H1 (cell line): ENCODE measurements at regions not wholly inside any gene's neighbourhood (a gene's known extent, or its start where the extent isn't known, plus 50 kb on each side); places are given as distances from the start of the nearest gene placed in this dataset.

Experiments
- CTCF ChIA-PET: fragments of 300-600 bp; sonication (Branson Sonifier 250); formaldehyde crosslinking; loops from one replicate; lab custom pipeline; 2021; ENCODE audit not compliant: partially characterized antibody; lab: Charles Lee
- POLR2A ChIA-PET: fragments of 300-600 bp; sonication (Branson Sonifier 250); formaldehyde crosslinking; loops from one replicate; lab custom pipeline; 2021; ENCODE audit warnings: inconsistent platforms; ENCODE audit not compliant: partially characterized antibody; lab: Charles Lee
- DNase-seq, 2 experiments: peaks; one replicate each; pipeline versions ENCODE4 v3.0.0 to v3.0.0-alpha.2; 2010 to 2022; ENCODE audit warnings: low spot score in 2 of 2, low read depth in 1 of 2, mixed read lengths in 1 of 2
- FAIRE-seq: peaks from 2 replicates; lab custom pipeline; 2011; peaks lifted over from hg19 to GRCh38; lab: Jason Lieb, UNC
- H2AFZ ChIP-seq: 2 replicates; pipeline ENCODE4 v1.8.1; 2012; ENCODE audit warnings: low read length, inconsistent platforms
- H2AK5ac ChIP-seq: 2 replicates; pipeline ENCODE4 v1.6.1; 2013; ENCODE audit warnings: low read depth, low read length
- H2BK120ac ChIP-seq: replicated peaks from 2 replicates; pipeline ENCODE3; 2013; ENCODE audit warnings: low read depth, low read length, inconsistent platforms
- H2BK12ac ChIP-seq: 2 replicates; pipeline ENCODE4 v1.6.1; 2013; ENCODE audit warnings: low read depth, low read length
- H2BK15ac ChIP-seq: 2 replicates; pipeline ENCODE4 v1.6.1; 2013; ENCODE audit warnings: low read length
- H2BK20ac ChIP-seq: 2 replicates; pipeline ENCODE4 v1.6.1; 2013; ENCODE audit warnings: low read length
- H2BK5ac ChIP-seq: 2 replicates; pipeline ENCODE4 v1.6.1; 2013; ENCODE audit warnings: low read depth, low read length
- H3K14ac ChIP-seq: 2 replicates; pipeline ENCODE4 v1.6.1; 2013; ENCODE audit warnings: inconsistent platforms; ENCODE audit not compliant: insufficient read length
- H3K18ac ChIP-seq: 2 replicates; pipeline ENCODE4 v1.6.1; 2013; ENCODE audit warnings: low read length; ENCODE audit errors: extremely low read depth
- H3K23ac ChIP-seq: 2 replicates; pipeline ENCODE4 v1.6.1; 2013; ENCODE audit warnings: inconsistent platforms; ENCODE audit not compliant: insufficient read length
- H3K23me2 ChIP-seq: 2 replicates; pipeline ENCODE4 v1.6.1; 2013; ENCODE audit warnings: low read depth, low read length
- H3K27ac ChIP-seq: 2 replicates; pipeline ENCODE4 v1.6.1; 2011; ENCODE audit warnings: low read depth, low read length, inconsistent platforms
- H3K27me3 ChIP-seq, 4 experiments: replicated peaks in 1 of 4; 1 replicate in 1 of 4; 2 replicates in 3 of 4; pipeline versions ENCODE4 v1.6.1 to v1.8.1; 2011 to 2013; ENCODE audit warnings: low read length in 3 of 4, mild to moderate bottlenecking in 3 of 4, inconsistent platforms in 2 of 4, mixed read lengths in 2 of 4, moderate library complexity in 1 of 4; ENCODE audit not compliant: control insufficient read depth in 3 of 4, insufficient read depth in 3 of 4; ENCODE audit errors: extremely low read depth in 1 of 4
- H3K36me3 ChIP-seq, 4 experiments: 2 replicates each; pipeline versions ENCODE4 v1.6.1 to v1.8.1; 2011 to 2013; ENCODE audit warnings: mild to moderate bottlenecking in 4 of 4, low read length in 3 of 4, moderate library complexity in 2 of 4, control low read depth in 1 of 4, inconsistent platforms in 1 of 4; ENCODE audit not compliant: insufficient read depth in 4 of 4, control insufficient read depth in 2 of 4
- H3K4ac ChIP-seq: replicated peaks from 2 replicates; pipeline ENCODE3; 2013; ENCODE audit warnings: low read length, low read depth, mixed read lengths, inconsistent platforms; ENCODE audit not compliant: insufficient read length
- H3K4me1 ChIP-seq, 4 experiments: replicated peaks in 1 of 4; 1 replicate in 1 of 4; 2 replicates in 3 of 4; pipeline versions ENCODE4 v1.6.1 to v1.8.1; 2011 to 2013; ENCODE audit warnings: low read length in 3 of 4, inconsistent platforms in 2 of 4, mixed read lengths in 1 of 4; ENCODE audit not compliant: insufficient read depth in 4 of 4, control insufficient read depth in 3 of 4
- H3K4me2 ChIP-seq, 2 experiments: 2 replicates each; pipeline versions ENCODE4 v1.6.1 to v1.8.1; 2011 to 2013; ENCODE audit warnings: low read depth in 2 of 2, low read length in 2 of 2, control low read depth in 1 of 2, inconsistent platforms in 1 of 2, mild to moderate bottlenecking in 1 of 2; ENCODE audit not compliant: insufficient read depth in 1 of 2
- H3K4me3 ChIP-seq, 4 experiments: fragments of 200-600, 300-600 bp in 1 of 4; sonication (generic), shearing (Covaris generic), sonication (Bioruptor Twin) in 1 of 4; 2 replicates each; pipeline versions ENCODE4 v1.5.1 to v1.8.1; 2011 to 2016; ENCODE audit warnings: low read length in 4 of 4, low read depth in 3 of 4, control low read depth in 2 of 4, inconsistent platforms in 2 of 4, mild to moderate bottlenecking in 2 of 4, mixed read lengths in 1 of 4, moderate library complexity in 1 of 4; ENCODE audit not compliant: insufficient read depth in 2 of 4; ENCODE audit errors: extremely low read depth in 1 of 4
- H3K56ac ChIP-seq: replicated peaks from 2 replicates; pipeline ENCODE3; 2013; ENCODE audit warnings: low read depth, mild to moderate bottlenecking, mixed read lengths, low read length, inconsistent platforms; ENCODE audit not compliant: insufficient read length
- H3K79me1 ChIP-seq: 2 replicates; pipeline ENCODE4 v1.6.1; 2013; ENCODE audit warnings: low read depth, low read length, control low read depth
- H3K79me2 ChIP-seq, 2 experiments: 2 replicates each; pipeline versions ENCODE4 v1.6.1 to v1.8.1; 2012 to 2013; ENCODE audit warnings: low read length in 2 of 2, mild to moderate bottlenecking in 2 of 2, inconsistent platforms in 1 of 2; ENCODE audit not compliant: insufficient read depth in 2 of 2, control insufficient read depth in 1 of 2
- H3K9ac ChIP-seq, 4 experiments: replicated peaks in 1 of 4; 1 replicate in 1 of 4; 2 replicates in 3 of 4; pipeline versions ENCODE4 v1.6.1 to v1.8.1; 2011 to 2013; ENCODE audit warnings: low read depth in 3 of 4, low read length in 3 of 4, control low read depth in 2 of 4, mild to moderate bottlenecking in 2 of 4, moderate library complexity in 2 of 4, inconsistent platforms in 1 of 4; ENCODE audit errors: extremely low read depth in 1 of 4
- H3K9me3 ChIP-seq, 2 experiments: 2 replicates each; pipeline versions ENCODE4 v1.6.1 to v1.8.1; 2012 to 2013; ENCODE audit warnings: mild to moderate bottlenecking in 2 of 2, moderate library complexity in 2 of 2, control low read depth in 1 of 2, inconsistent platforms in 1 of 2, low read depth in 1 of 2, low read length in 1 of 2, mixed read lengths in 1 of 2; ENCODE audit not compliant: insufficient read depth in 2 of 2
- H4K20me1 ChIP-seq, 2 experiments: replicated peaks in 1 of 2; 2 replicates each; pipeline versions ENCODE3 to v1.8.1; 2011 to 2013; ENCODE audit warnings: inconsistent platforms in 2 of 2, low read length in 2 of 2, mild to moderate bottlenecking in 1 of 2; ENCODE audit not compliant: insufficient read depth in 2 of 2, control insufficient read depth in 1 of 2
- H4K5ac ChIP-seq: 2 replicates; pipeline ENCODE4 v1.6.1; 2013; ENCODE audit warnings: low read length, low read depth, mixed read lengths, inconsistent platforms; ENCODE audit not compliant: insufficient read length
- H4K8ac ChIP-seq: 2 replicates; pipeline ENCODE4 v1.8.0; 2013; ENCODE audit warnings: mild to moderate bottlenecking, moderate library complexity, low read length, inconsistent platforms; ENCODE audit not compliant: insufficient read depth; ENCODE audit errors: extremely low read depth
- H4K91ac ChIP-seq: replicated peaks from 2 replicates; pipeline ENCODE3; 2013; ENCODE audit warnings: low read length, mixed read lengths, inconsistent platforms; ENCODE audit not compliant: insufficient read length
- KDM1A ChIP-seq: fragments of 200-600, 300-600 bp; sonication (generic); IDR thresholded peaks from 2 replicates; pipeline ENCODE4 v1.7.1; 2016; ENCODE audit warnings: mild to moderate bottlenecking, low read length, borderline replicate concordance
- RAD21 ChIP-seq, 2 experiments: IDR thresholded peaks in 1 of 2; conservative IDR thresholded peaks in 1 of 2; 2 replicates each; pipeline ENCODE4 v1.6.1; 2011; ENCODE audit warnings: low read depth in 2 of 2, low read length in 2 of 2, improper control_type of control experiment in 1 of 2, inconsistent platforms in 1 of 2, mild to moderate bottlenecking in 1 of 2, moderate library complexity in 1 of 2
- SIX5 ChIP-seq: IDR thresholded peaks from 2 replicates; pipeline ENCODE4 v1.6.1; 2011; ENCODE audit warnings: mild to moderate bottlenecking, low read depth, low read length
- WGBS, 2 experiments: shearing (Covaris generic) in 1 of 2; methylation state at CpG; one replicate each; pipeline versions ENCODE4 v1.1.6 to v1.1.7; 2013 to 2015; ENCODE audit warnings: low lambda C conversion rate in 2 of 2, mixed read lengths in 2 of 2, inconsistent platforms in 1 of 2, low coverage in 1 of 2, missing lambda C conversion rate in 1 of 2; ENCODE audit not compliant: insufficient replicate concordance in 2 of 2, insufficient coverage in 1 of 2, insufficient read length in 1 of 2; ENCODE audit errors: extremely low coverage in 1 of 2, missing lambda C conversion rate in 1 of 2; 5-methylcytosine and 5-hydroxymethylcytosine counted together

GRCh38 chr6:168210239-168211105 lies 109.1 kb downstream of the DACT2 start:
- H3K4me3 ChIP-seq = no peak overlapping the region
- H2AFZ ChIP-seq = no peak overlapping the region
- ChIA-PET CTCF (interaction anchor here (0.9 to 1.4 kb wide), 4 partner anchors 13 to 78 kb away, joined by 3 to 4 read pairs (median 4); no protein-coding TSS in a partner anchor), POLR2A (interaction anchor here (1.6 kb wide), 1 partner anchor 10 kb away, joined by 3 read pairs; no protein-coding TSS in a partner anchor)
- H3K9ac ChIP-seq = no peak overlapping the region; a peak in 1 of 7 replicates
- peak overlapping the region; percentile 40; the same call in 1 of the 2 replicates for H2AK5ac ChIP-seq
- peak overlapping the region in 1 of 2 experiments; percentile 18; a peak in 1 of 4 replicates for H3K4me2 ChIP-seq
- peaks cover 0 to 4% of the 10 kb centered on the region in 2 experiments for H4K20me1 ChIP-seq
- peaks cover 2% of the 10 kb centered on the region; the same call in 1 of the 2 replicates for H3K23me2 ChIP-seq
- peaks cover 0 to 21% (median 16%) of the 10 kb centered on the region in 4 experiments; a peak in 6 of 7 replicates for H3K4me1 ChIP-seq
- H3K79me2 ChIP-seq = no peaks in the 10 kb centered on the region
- peak overlapping the region; percentile 83 for H4K91ac ChIP-seq
- H2BK5ac ChIP-seq = peak overlapping the region; percentile 18; the same call in 1 of the 2 replicates
- H3K23ac ChIP-seq = no peak overlapping the region
- H3K79me1 ChIP-seq = no peaks in the 10 kb centered on the region
- no peak overlapping the region for H2BK120ac ChIP-seq
- peaks cover 5 to 9% of the 10 kb centered on the region in 2 experiments; a peak in 1 of 4 replicates for H3K9me3 ChIP-seq
- H3K18ac ChIP-seq = no peak overlapping the region
- H3K56ac ChIP-seq = peak overlapping the region; percentile 51
- H2BK12ac ChIP-seq = peak overlapping the region; percentile 97; the same call in 1 of the 2 replicates
- H3K36me3 ChIP-seq = no peaks in the 10 kb centered on the region
- peak overlapping the region; percentile 89 for H2BK15ac ChIP-seq
- no peak overlapping the region for H3K27ac ChIP-seq
- no peak overlapping the region for H4K5ac ChIP-seq
- H3K4ac ChIP-seq = peak overlapping the region; percentile 15
- no peak for FAIRE-seq
- H3K27me3 ChIP-seq = peaks cover 0 to 5% (median 2%) of the 10 kb centered on the region in 4 experiments; a peak in 5 of 7 replicates
- 88% methylated on average over 16 of the region's 16 CpGs; no CpG with 5 or more reads in 1 of the 2 experiments for WGBS, 2 experiments
- no peak overlapping the region for H3K14ac ChIP-seq
- no peak overlapping the region; the same call in 1 of the 2 replicates for H2BK20ac ChIP-seq
- DNase-seq = no peak
- H4K8ac ChIP-seq = 0 out of 2 replicates have a peak overlapping the region, but pooled peaks have one; percentile 1
- TF ChIP-seq KDM1A (no peak), RAD21 (IDR thresholded peaks at IDR 0.05 in 1 of 2, conservative IDR thresholded peaks at IDR 0.05 in 1 of 2; ENCODE audit: low read depth in 2 of 2, low read length in 2 of 2) (peak; percentile 10; a peak in 1 of 4 replicates), SIX5 (no peak)
